Ishikawa (cell line): ENCODE measurements at regions not wholly inside any gene's neighbourhood (a gene's known extent, or its start where the extent isn't known, plus 50 kb on each side); places are given as distances from the start of the nearest gene placed in this dataset.

Experiments
- TAF1 ChIP-seq: IDR thresholded peaks from 2 replicates; pipeline ENCODE4 v1.6.1; 2012; ENCODE audit warnings: low read depth, mild to moderate bottlenecking
- TF ChIP-seq, protein P1 (sequence below): IDR thresholded peaks from 2 replicates; pipeline ENCODE4 v1.6.1; 2012

DNA sequence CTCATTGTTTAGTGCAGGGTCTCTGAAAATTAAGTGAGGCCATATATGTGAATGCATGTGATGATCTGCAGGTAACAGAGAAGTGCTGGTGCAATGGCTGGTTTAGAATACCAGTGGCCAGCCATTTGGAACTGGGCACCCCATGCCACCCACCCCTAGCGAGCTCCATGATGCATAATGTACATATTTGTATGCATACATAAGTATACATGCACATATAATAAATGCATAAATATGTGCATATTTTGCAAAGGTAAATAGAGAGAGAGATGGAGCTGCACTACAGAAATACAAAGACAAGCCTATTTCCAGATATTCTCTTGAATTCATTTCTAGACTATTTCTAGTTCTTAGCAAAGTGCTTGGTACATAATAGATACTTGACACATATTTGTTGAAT is 68.5 kb upstream of the IGSF21 start:
- TF ChIP-seq, protein P1, sequence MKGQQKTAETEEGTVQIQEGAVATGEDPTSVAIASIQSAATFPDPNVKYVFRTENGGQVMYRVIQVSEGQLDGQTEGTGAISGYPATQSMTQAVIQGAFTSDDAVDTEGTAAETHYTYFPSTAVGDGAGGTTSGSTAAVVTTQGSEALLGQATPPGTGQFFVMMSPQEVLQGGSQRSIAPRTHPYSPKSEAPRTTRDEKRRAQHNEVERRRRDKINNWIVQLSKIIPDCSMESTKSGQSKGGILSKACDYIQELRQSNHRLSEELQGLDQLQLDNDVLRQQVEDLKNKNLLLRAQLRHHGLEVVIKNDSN = no peak
- no peak for TF ChIP-seq TAF1
